ENCODE measurements at regions not wholly inside any gene's neighbourhood (a gene's known extent, or its start where the extent isn't known, plus 50 kb on each side); places are given as distances from the start of the nearest gene placed in this dataset.
"Not testable (repeated sequence)": the region's sequence is repeated elsewhere in the genome, so short reads cannot be mapped to it uniquely, and the experiment has no call there.

DNA sequence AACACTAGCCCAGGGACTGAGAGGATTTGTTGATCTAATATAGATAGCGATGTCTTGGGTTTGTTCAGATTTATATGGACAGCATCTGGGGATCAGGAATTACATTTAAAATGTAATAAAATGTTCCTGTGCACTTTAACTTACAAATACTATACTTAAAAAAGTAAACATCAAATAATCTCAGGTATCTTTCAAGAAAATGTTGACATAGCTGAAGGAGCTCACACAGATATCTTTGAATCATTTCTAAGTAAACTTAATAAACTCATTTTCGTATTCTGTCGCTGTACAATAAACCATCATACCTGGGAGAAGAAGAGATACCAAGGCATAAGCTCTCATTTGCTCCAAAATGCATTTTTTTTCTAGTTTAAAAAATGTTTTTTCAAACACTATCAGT, 557.5 kb upstream of the NR2F2 start:
- no peak for TF ChIP-seq POLR2A (IDR thresholded peaks at IDR 0.05)
- TF ChIP-seq, protein P1, sequence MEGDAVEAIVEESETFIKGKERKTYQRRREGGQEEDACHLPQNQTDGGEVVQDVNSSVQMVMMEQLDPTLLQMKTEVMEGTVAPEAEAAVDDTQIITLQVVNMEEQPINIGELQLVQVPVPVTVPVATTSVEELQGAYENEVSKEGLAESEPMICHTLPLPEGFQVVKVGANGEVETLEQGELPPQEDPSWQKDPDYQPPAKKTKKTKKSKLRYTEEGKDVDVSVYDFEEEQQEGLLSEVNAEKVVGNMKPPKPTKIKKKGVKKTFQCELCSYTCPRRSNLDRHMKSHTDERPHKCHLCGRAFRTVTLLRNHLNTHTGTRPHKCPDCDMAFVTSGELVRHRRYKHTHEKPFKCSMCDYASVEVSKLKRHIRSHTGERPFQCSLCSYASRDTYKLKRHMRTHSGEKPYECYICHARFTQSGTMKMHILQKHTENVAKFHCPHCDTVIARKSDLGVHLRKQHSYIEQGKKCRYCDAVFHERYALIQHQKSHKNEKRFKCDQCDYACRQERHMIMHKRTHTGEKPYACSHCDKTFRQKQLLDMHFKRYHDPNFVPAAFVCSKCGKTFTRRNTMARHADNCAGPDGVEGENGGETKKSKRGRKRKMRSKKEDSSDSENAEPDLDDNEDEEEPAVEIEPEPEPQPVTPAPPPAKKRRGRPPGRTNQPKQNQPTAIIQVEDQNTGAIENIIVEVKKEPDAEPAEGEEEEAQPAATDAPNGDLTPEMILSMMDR (IDR thresholded peaks at IDR 0.05), result no peak
- no peaks in the 10 kb centered on the region for H3K4me1 ChIP-seq
- 79 to 80% methylated on average over 3 of the region's 3 CpGs for WGBS, 2 donors

DNA sequence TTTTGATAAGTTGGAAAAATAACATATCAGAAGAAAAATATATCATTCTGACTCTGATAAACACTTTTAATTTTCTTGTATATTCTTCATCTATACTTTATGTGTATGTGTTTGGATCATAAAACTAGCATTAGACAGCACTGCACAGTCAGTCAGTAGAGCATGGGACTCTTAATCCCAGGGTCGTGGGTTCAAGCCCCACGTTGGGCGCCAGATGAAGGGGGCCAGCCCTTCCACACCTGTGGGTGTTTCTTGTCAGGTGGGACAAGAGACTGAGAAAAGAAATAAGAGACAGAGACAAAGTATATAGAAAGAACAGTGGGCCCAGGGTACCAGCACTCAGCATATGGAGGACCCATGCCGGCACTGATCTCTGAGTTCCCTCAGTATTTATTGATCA, 546.0 kb upstream of the NR2F2 start:
- no peak for DNase-seq

More for the DNA sequence above, 557.5 kb upstream of the NR2F2 start:
- Histone ChIP-seq H3K9me3 (no peaks in the 10 kb centered on the region), H3K27me3 (no peaks in the 10 kb centered on the region), H3K36me3 (no peaks in the 10 kb centered on the region), H3K4me3 (no peak overlapping the region), H3K27ac (no peak overlapping the region)
- intact Hi-C loops (cut with DNase I), result no loop called here
- DNase-seq, result no peak

DNA sequence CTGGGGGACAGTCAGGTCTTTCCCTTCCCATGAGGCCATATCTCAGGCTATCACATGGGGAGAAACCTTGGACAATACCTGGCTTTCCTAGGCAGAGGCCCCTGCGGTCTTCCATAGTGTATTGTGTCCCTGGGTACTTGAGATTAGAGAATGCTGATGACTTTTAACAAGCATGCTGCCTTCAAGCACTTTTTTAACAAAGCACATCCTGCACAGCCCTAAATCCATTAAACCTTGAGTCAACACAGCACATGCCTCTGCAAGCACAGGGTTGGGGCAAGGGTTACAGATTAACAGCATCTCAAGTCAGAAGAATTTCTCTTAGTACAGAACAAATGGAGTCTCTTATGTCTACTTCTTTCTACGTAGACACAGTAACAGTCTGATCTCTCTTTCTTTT, 545.2 kb upstream of the NR2F2 start:
- intact Hi-C loops (cut with DNase I); DNase-seq: not testable (repeated sequence)
- WGBS, 2 donors, result 40 to 59% methylated on average over 2 of the region's 2 CpGs

More for the DNA sequence above, 546.0 kb upstream of the NR2F2 start:
- Histone ChIP-seq H3K27ac (no peak overlapping the region), H3K36me3 (no peaks in the 10 kb centered on the region), H3K9me3 (peaks cover 0 to 39% (median 30%) of the 10 kb centered on the region in 3 donors), H3K4me3 (no peak overlapping the region), H3K4me1 (no peaks in the 10 kb centered on the region), H3K27me3 (peaks cover 0 to 41% (median 0%) of the 10 kb centered on the region in 4 donors)
- WGBS, 2 donors, result 86 to 96% methylated on average over 4 of the region's 4 CpGs
- TF ChIP-seq, protein P1 (IDR thresholded peaks at IDR 0.05), result no peak
- no peak for TF ChIP-seq POLR2A (IDR thresholded peaks at IDR 0.05)
- intact Hi-C loops (cut with DNase I), result no loop called here

DNA sequence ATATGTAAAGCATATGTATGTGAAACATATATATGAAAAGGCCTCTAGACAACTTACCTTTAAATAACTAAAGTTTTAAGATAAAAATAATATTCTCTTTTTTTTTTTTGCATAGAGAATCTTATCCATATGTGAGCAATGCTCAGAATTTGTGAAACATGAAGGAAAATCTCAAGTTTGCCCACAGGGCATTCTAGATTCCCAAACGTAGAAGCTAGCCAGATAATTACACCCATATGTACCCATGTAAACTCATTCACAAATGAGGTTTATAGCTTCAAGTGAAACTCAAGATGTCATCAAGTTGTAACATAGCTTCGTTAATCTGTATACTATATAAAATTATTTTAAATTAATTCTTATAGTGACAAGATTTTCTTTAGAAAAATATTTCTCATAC, 537.3 kb upstream of the NR2F2 start:
- DNase-seq, result no peak
- TF ChIP-seq, protein P1 (IDR thresholded peaks at IDR 0.05), result no peak
- no peak for TF ChIP-seq POLR2A (IDR thresholded peaks at IDR 0.05)
- Histone ChIP-seq H3K27ac (no peak overlapping the region), H3K36me3 (no peaks in the 10 kb centered on the region), H3K9me3 (no peaks in the 10 kb centered on the region), H3K27me3 (peaks cover 0 to 89% (median 3%) of the 10 kb centered on the region in 4 donors), H3K4me1 (peaks cover 0 to 2% (median 0%) of the 10 kb centered on the region in 3 donors), H3K4me3 (no peak overlapping the region)
- WGBS, 2 donors, result 66 to 68% methylated on average over 2 of the region's 2 CpGs
- intact Hi-C loops (cut with DNase I), result no loop called here

More for the DNA sequence above, 545.2 kb upstream of the NR2F2 start:
- Histone ChIP-seq H3K27me3 (peaks cover 0 to 49% (median 0%) of the 10 kb centered on the region in 4 donors), H3K9me3 (peaks cover 0 to 39% (median 30%) of the 10 kb centered on the region in 3 donors)
- not testable (repeated sequence) for H3K4me3 ChIP-seq, H3K27ac ChIP-seq, H3K36me3 ChIP-seq, H3K4me1 ChIP-seq

DNA sequence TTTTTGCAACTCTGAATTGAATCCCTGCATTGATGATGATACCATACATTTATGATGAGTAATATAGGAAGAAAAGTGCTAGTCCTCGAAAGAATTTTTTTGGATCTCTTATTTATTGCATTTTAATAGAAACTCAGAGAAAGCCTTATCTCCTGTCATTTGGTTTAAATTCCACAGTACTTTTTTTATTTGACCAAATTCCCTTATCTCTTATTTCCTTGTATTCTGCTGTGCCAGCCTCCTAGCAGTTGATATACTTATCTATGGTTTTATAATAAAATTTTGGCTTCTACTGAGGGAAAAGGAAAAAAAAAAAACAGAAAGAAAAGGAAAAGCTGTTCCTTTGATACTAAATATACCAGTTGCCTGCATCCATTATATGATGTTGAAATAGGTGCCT, 535.1 kb upstream of the NR2F2 start:
- Histone ChIP-seq H3K9me3 (no peaks in the 10 kb centered on the region), H3K27me3 (peaks cover 0 to 88% (median 3%) of the 10 kb centered on the region in 4 donors), H3K4me1 (peaks cover 0 to 24% (median 0%) of the 10 kb centered on the region in 3 donors), H3K4me3 (no peak overlapping the region), H3K27ac (no peak overlapping the region), H3K36me3 (no peaks in the 10 kb centered on the region)
- DNase-seq, result no peak
- 86 to 94% methylated on average over 1 of the region's 1 CpG for WGBS, 2 donors
- intact Hi-C loops (cut with DNase I), result no loop called here
- TF ChIP-seq, protein P1 (IDR thresholded peaks at IDR 0.05), result no peak
- no peak for TF ChIP-seq POLR2A (IDR thresholded peaks at IDR 0.05)
